ENCODE measurements at regions not wholly inside any gene's neighbourhood (a gene's known extent, or its start where the extent isn't known, plus 50 kb on each side); places are given as distances from the start of the nearest gene placed in this dataset.

GRCh38 chr22:49381595-49382450 lies 445.9 kb downstream of the BRD1 start:
- WGBS (ENCODE audit: low lambda C conversion rate) = 37% methylated on average over 13 of the region's 18 CpGs
- no peak for FAIRE-seq
- H3K27ac ChIP-seq (ENCODE audit: extremely low read length, insufficient read depth, low read length) = no peak overlapping the region
- no peaks in the 10 kb centered on the region for H3K36me3 ChIP-seq (replicated peaks in 1 of 2; ENCODE audit: control insufficient read depth in 1 of 2, insufficient read depth in 2 of 2, low read length in 2 of 2)
- no peaks in the 10 kb centered on the region for H3K9me3 ChIP-seq (ENCODE audit: low read length)
- H2AFZ ChIP-seq (ENCODE audit: low read length) = no peak overlapping the region
- intact Hi-C loops (cut with micrococcal nuclease; ENCODE audit: unreplicated experiment) (no loop called here), in situ Hi-C loops (cut with HindIII; ENCODE audit: extremely low pct_ligation_motif_present, low pct_unique_long_range_greater_than_20kb) (no loop called here)
- no peaks in the 10 kb centered on the region for H3K4me1 ChIP-seq (ENCODE audit: insufficient read depth, low read length)
- no peak overlapping the region for H3K9ac ChIP-seq (ENCODE audit: insufficient read depth, low read depth, low read length)
- POLR2A ChIA-PET = no interaction called here
- H3K4me2 ChIP-seq (ENCODE audit: low read depth, low read length) = no peak overlapping the region
- DNase-seq (ENCODE audit: low spot score) = no peak
- H3K27me3 ChIP-seq (ENCODE audit: control insufficient read depth in 1 of 2, insufficient read depth in 2 of 2, low read length in 2 of 2) = peaks cover 0 to 28% of the 10 kb centered on the region in 2 experiments; a peak in 2 of 5 replicates
- no peak overlapping the region for H3K4me3 ChIP-seq (replicated peaks in 1 of 3; ENCODE audit: insufficient read depth in 1 of 3, low read depth in 2 of 3, low read length in 3 of 3)
- CTCF ChIA-PET (ENCODE audit: low intra/inter-chr PET ratio, low total read pairs) = no interaction called here
- BruUV-seq (replicated peaks) = no TSS peak
- no peaks in the 10 kb centered on the region for H4K20me1 ChIP-seq (ENCODE audit: insufficient read depth, low read length)
- H3K79me2 ChIP-seq (ENCODE audit: insufficient read depth, low read length) = no peaks in the 10 kb centered on the region
- TF ChIP-seq CTCF (CRISPR knock-in tag; IDR thresholded peaks at IDR 0.05) (no peak), ZNF20 (CRISPR knock-in tag; IDR thresholded peaks at IDR 0.05) (no peak), ZBTB42 (CRISPR knock-in tag; IDR thresholded peaks at IDR 0.05) (no peak)
- no peak for ATAC-seq

GRCh38 chr22:49380828-49381114 lies 446.9 kb downstream of the BRD1 start:
- Histone ChIP-seq H4K20me1 (ENCODE audit: insufficient read depth, low read length) (no peaks in the 10 kb centered on the region), H3K9ac (ENCODE audit: insufficient read depth, low read depth, low read length) (no peak overlapping the region), H3K36me3 (replicated peaks in 1 of 2; ENCODE audit: control insufficient read depth in 1 of 2, insufficient read depth in 2 of 2, low read length in 2 of 2) (no peaks in the 10 kb centered on the region), H2AFZ (ENCODE audit: low read length) (no peak overlapping the region), H3K4me2 (ENCODE audit: low read depth, low read length) (no peak overlapping the region), H3K9me3 (ENCODE audit: low read length) (no peaks in the 10 kb centered on the region), H3K4me3 (replicated peaks in 1 of 3; ENCODE audit: insufficient read depth in 1 of 3, low read depth in 2 of 3, low read length in 3 of 3) (no peak overlapping the region), H3K79me2 (ENCODE audit: insufficient read depth, low read length) (no peaks in the 10 kb centered on the region), H3K4me1 (ENCODE audit: insufficient read depth, low read length) (no peaks in the 10 kb centered on the region), H3K27ac (ENCODE audit: extremely low read length, insufficient read depth, low read length) (no peak overlapping the region), H3K27me3 (ENCODE audit: control insufficient read depth in 1 of 2, insufficient read depth in 2 of 2, low read length in 2 of 2) (peaks cover 0 to 34% of the 10 kb centered on the region in 2 experiments; a peak in 2 of 5 replicates)
- intact Hi-C loops (cut with micrococcal nuclease; ENCODE audit: unreplicated experiment) (no loop called here), in situ Hi-C loops (cut with HindIII; ENCODE audit: extremely low pct_ligation_motif_present, low pct_unique_long_range_greater_than_20kb) (no loop called here)
- no peak for ATAC-seq
- BruUV-seq (replicated peaks) = no TSS peak
- ChIA-PET POLR2A (no interaction called here), CTCF (ENCODE audit: low intra/inter-chr PET ratio, low total read pairs) (no interaction called here)
- DNase-seq (ENCODE audit: low spot score) = no peak
- FAIRE-seq = no peak
- WGBS (ENCODE audit: low lambda C conversion rate) = 0% methylated on average over 1 of the region's 1 CpG
- TF ChIP-seq ZNF598 (CRISPR knock-in tag; IDR thresholded peaks at IDR 0.05; ENCODE audit: borderline replicate concordance) (no peak), HMGXB3 (CRISPR knock-in tag; IDR thresholded peaks at IDR 0.05; ENCODE audit: borderline replicate concordance) (no peak), RBM22 (optimal IDR thresholded peaks at IDR 0.05; ENCODE audit: low read length) (no peak), ARID5B (CRISPR knock-in tag; IDR thresholded peaks at IDR 0.05) (no peak)

All from HepG2 (cell line).